Inferior parietal cortex (tissue), 1 donor: ENCODE measurements at regions not wholly inside any gene's neighbourhood (a gene's known extent, or its start where the extent isn't known, plus 50 kb on each side); places are given as distances from the start of the nearest gene placed in this dataset.

ENCODE experiments used
- DNase-seq: peaks from one replicate; pipeline ENCODE4 v3.0.0-alpha.2; 2016; ENCODE audit errors: extremely low spot score

DNA sequence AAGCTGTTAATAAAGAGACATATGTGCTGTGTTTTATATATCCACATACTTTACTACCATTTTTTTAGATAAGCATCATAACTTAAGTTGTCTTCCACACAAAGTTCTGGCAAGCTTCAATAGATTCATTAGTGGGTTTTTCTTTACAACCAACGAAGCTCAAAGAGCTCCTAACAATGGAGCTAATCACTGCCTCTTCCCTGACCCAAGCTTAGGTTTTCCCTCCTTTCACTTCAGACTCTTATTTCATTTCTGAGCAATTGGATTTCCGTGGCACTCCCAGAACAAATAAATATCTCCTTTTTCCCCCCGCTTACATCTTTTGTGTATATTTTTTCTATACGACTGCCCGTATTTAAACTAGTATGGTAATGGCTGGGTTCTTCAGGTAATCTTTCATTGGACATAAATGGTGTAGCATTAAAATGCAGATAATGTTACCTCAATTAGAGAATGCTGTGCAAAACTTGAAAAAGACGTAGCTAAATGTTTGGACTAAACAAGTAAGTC lies 275.5 kb upstream of the TMEM161B start:
- DNase-seq = no peak

DNA sequence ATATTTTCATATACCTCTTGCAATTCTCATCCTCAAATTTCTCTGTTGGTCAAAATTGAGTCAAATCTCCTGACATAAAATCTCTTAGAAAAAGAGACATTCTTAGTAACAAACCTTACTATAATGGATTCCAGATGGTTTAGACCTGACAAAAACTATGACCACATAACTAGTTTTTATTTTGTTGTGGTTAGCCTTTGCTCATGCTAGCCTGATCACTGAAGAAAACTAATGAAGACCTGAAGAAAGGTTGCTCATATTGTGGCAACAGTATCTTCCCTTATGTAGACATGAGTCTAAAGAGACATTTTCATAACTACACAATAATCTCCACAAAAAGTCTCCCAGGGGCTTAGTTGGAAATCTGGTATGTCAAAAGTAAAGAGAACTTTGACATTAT lies 274.1 kb upstream of the TMEM161B start:
- no peak for DNase-seq

DNA sequence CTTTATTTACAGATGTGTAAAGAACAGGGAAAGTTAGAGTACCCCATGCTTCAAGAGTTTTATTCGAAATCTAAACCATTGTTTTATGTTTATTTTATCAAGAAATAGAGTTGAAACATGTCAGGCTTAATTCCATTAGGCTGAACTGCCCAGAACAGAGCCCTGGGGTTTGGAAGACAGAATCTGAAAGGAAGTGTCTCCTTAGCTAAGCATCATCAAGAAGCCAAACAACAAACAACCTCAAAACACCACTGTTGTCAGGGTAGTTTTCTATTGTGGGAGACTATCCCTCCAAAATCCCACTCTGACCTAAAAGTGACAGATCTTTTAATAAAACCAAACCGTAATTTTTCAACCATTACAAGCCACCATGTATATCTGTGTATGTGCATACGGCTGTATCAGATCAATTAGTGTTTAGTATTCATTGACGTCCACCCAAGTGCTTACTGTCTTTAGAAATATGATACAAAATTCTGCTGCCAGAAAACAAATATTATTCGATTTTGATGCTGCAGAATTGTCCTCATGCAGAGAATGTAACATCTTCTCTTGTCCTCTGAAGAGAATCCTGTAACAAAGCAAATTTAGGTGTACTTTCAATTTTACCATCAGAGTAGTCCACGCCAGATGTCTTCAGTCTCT lies 271.9 kb upstream of the TMEM161B start:
- DNase-seq = no peak

DNA sequence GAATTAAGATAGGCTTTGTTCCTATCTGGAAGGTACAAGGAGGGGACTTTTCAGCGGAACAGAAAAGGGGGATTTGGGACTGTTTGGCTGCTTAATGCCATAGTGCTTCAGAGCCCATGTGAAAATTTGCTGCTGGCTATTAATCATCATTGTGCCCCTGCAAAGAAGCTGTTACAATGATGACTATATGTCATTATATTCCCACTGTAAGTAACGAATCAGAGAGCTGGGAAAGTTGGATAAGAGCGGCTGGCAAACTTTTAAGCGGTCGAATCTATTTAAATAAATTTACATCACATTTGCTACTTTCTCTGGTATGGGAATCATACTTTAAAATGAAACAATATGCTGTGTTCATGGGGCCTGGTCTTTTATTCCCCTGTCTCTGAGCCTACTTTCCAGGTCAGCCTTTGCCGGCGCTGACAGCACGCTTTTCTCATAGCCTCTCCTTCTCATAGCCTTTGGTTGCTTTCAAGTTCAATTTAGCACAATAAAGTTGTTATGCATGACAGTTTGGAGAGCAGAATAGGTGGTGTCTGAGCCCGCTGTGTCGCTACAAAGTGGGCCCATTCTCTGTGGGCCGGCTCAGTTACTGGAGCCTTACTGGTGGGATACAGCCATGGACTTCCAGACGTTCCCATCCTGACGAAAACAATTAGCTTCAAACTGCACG lies 271.2 kb upstream of the TMEM161B start:
- no peak for DNase-seq

DNA sequence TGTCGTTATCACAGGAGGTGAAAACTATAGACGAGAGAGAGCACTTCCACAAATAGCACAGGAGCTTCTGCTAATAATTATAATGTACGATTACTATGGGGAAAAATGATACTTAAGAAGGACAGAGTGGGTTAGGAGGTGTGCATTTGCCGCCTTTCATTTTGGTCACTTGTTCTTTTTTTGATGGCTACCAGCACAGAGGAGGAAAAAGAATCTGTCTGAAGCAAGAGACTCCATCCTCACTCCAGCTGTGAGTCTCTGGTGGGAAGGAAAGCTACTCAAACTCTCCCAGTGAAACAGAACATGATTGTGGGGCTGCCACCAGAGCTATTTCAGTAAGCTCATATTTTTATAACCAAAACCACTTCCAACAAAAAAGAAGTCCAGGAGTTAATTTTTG lies 270.4 kb upstream of the TMEM161B start:
- DNase-seq = no peak

DNA sequence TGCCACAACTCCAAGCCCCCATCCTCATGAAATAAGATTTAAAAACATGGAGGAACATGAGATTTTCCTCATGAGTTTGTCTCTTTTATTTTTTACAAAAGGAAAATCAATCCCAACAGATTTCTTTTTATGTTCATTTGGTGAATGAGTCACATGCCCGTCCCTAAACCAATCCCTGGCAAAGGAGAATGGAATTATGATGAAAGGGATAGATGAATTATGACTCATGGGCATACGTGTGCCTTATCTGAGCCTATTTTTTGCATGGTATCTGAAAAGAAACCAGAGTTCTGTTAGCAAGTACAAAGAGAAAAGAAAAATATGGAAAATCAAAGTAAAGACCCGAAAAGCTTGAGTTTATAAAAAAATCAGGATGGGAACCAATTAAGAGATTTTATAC lies 267.5 kb upstream of the TMEM161B start:
- no peak for DNase-seq

DNA sequence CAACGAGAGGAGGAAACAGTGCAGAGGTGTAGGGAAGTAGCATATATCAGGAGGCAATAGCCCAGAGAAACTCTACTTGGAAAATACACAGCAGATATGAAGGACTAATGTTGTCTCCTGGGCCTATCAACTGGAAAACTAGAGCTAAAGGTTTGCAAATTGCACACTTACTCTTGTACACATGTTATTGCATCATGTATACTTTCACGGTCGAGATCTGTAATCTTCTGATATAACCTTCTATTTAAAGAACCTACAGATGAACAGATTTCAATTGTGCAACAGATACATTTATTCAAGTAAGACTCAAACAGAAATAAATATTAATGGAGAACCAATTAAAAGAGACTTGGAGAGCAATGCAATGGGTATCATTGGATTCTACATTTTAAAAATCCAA lies 256.3 kb upstream of the TMEM161B start:
- DNase-seq = no peak

DNA sequence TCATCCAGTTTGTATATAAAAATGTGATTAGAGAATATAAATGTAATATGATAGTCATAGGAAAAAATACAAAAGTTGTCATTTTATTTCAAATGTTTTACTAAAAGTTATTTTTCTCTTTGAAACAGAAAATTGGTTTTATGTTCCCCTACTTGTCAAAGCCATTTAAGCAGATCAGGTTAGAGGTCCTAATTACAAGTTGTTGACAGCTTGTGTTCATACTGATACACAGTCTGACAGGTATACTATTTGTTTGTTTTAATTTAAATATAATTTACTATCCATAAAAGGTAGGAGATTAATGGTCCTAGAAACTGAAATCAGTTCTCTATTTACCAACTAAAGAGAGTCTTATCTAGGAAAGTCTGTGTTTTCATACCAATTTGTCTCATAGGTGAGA lies 250.4 kb upstream of the TMEM161B start:
- DNase-seq = no peak

DNA sequence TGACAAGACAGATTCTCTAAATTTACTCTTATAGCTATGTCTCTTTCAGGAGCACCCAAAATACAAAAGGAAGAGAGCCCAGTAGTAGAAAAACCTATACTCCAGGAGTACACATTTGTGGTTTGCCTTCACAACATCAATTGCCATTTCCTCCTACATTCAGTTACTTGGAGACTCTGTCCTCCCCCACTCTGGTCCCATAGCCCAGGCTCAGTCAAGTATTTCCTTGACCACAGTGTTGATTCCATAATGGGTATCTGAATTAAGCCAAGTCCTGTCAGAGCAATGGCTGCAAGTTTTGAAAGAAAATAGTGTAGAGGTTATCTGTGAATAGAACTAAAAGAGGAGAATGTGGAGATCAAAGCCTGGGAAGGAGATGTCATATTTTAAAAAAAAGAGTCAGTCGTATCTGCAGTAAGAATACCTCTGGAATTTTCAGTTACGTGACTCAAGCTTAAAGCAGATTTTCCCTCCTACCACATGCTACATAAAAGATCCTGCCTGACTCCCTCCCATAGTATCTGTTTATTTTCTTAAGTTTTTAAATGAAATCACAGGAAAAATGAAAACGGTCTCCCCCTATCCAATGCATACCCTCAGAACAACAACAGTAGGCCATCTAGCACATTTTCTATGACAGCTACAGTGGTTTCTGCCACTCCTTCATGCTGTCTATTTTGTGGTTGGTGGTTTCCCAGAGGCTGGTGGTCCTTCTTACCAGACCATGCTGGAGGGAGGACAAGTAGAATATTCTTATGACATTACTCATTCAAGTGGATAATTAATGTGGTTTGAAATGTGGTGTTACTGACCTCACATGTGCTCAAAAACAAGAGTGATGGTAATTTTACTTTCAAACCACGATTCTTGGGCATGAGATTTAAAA lies 249.7 kb upstream of the TMEM161B start:
- DNase-seq = no peak

DNA sequence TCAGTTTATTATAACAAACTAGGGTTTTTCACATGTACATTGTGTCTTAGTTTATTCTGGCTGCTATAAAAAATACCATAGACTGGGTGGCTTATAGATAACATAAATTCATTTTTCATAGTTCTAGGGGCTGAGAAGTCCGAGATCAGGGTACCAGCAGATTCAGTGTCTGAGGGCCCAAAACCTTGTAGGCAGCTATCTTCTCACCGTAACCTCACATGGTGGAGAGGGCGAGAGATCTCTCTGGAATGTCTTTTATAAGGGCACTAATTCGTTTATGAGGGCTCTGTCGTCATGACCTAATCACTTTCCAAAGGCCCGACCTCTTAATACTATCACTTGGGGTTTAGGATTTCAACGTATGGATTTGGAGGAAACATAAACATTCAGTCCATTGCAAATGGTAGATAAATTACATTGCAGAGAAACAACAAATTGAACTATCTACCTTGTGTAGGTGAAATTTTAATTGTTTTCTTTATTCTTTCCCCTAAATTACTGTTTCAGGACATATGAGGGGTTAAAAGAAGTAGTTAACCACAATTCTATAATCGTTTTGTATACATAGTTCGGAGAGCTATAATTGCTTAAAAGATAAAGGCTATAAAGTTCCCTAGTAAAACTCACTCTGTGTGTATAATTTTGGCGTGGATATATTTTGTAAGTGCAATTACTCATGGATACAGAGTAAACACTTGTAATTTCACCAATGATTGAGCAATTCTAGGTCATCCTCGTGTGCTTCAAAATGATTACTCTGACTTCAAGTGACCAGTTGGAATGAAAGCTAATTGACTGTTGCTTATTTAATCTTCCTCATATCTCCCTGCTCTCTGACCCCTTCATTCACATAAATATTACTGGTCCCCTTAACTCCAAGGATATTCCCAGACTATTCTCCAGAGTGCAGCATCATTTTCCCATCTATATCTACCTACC lies 247.5 kb upstream of the TMEM161B start:
- DNase-seq = no peak

DNA sequence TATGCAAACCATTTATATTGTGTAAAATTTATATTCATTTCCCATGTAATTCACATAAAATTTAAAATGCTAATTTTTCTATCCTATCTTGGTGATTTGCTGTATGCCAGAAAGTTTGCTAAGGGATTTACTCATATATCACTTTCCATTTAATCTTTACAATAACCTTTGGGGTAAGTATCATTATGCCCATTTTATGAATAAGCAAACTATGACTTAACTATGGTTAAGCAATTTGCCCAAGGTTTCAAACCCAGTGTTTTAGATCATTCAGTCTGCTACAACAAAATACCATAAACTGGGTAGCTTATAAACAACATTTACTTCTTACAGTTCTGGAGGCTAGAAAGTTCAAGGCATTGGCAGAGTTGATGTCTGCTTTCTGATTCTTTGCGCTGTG lies 246.4 kb upstream of the TMEM161B start:
- no peak for DNase-seq

DNA sequence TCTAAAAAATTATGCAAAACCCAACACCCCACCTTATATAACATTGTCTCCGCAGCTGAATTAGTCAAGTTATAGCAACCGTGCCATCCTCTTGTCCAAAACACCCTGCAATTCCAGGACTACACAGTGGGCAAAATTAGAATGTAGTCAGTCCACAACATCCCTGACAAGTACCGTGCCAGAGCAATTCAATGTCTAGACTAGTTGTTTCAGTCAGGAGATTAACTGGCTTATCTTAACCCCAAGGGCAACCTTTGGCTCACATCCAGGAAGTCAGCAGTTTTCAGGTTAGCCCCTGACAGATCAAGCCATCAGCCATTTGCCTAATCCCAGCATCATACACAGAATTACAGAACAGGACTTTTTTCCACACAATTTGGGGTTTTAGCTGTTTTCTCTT lies 240.8 kb upstream of the TMEM161B start:
- DNase-seq = no peak

DNA sequence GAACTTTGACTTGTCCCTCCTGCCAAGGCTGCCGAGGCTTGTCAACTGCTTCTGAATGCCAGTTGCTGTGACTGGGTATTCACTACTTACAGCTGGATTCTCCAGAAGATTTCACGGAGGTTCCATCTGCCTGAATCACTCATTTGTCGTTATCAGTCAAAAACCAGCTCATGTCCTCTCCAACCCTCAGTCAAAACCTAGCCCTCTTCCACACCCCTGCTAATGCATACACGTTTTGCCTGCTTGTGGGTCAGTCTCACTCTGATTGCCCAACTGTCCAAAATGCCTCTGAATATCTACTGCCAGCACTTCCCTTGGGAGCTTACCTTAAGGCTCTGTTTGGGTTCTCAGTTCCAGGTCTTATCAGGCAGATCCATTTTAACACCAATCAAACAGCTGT lies 238.6 kb upstream of the TMEM161B start:
- DNase-seq = no peak

DNA sequence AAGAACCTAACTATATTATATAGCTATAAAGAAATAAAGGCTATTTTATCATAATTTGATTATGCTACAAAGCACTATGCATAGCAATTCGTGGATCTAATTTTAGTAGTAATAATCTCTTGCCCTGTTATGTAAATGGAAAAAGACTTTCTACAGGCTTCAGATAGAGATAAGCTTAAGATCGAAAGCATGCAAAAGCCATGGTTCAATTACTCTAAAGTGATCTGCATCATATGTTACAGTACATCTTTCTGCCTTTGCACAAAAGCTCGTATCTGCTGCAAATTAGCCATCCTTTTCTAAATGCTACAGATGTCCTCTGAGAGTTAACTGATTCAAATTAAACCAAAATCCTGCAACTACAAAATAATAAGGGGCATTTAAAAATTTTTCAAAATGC lies 234.8 kb upstream of the TMEM161B start:
- DNase-seq = no peak

DNA sequence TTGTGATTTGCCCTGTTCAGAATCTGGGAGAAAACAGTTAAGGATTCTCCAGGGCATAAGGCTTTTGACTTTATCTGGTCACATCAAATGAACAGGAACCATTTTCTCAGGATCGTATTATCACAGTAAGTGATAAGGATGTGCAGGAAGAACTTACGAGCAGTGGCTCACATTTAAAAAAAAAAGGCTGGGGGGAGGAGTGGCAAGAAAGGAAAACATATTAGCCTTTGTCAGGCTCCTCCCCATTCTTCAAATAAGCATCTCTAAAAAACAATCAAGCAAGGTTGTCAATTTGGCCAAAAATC lies 234.3 kb upstream of the TMEM161B start:
- DNase-seq = no peak

DNA sequence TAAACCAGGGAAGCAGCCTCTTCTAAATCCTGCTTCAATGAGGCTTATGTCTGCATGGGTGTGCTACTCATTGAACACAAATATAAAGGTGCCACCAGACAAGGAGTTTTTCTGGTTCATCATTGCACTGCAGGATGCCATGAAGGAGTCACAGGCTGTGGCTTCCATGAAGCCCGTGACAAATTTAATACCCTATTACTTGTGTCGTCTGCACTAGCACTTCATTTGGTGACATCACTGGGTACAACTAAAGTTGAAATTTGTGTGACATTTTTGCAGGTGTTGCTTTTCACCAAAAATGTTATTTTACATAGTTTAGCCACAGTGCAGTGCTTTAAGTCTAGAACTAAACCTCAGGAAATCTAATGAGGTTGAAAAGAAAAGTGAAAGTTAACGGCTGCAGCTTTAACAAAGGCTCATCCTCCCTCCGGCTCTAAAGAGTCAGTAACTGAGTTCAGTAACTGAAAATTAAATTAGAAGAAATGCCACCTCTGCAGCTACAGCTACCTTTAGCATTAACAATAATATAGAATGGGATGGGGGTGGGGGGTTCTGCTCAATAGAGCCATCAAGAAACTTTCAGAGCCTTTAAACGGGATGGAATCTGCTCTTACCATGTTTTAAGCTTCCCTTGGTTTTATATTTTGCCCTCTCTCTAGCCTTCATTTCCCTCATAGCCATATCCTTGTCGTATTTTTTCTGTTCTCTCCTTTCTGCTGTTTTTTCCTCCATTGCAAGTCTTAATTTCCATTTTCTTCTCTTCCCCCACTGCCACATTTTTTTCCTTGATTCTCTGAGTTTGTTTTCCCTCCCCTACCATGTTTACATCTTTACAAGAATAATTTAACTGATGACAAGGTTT lies 233.8 kb upstream of the TMEM161B start:
- DNase-seq = peak; percentile 53

DNA sequence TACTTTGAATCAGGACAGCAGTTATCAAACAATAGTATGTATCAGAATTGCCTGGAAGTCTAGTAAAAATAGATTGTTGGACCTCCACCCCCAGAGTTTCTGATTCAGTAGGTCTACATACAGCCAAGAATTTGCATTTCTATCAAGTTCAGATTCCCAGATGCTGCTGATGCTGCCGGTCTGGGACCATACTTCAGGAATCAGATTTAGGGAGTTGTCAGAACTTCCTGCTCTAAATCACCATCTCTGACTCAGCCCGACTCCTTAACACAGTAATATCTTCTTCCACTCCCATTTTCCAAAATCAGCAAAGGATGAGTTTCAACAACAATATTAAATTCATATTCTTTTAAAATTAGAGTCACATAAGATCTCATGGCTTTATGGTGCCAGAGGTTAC lies 227.2 kb upstream of the TMEM161B start:
- DNase-seq = no peak

DNA sequence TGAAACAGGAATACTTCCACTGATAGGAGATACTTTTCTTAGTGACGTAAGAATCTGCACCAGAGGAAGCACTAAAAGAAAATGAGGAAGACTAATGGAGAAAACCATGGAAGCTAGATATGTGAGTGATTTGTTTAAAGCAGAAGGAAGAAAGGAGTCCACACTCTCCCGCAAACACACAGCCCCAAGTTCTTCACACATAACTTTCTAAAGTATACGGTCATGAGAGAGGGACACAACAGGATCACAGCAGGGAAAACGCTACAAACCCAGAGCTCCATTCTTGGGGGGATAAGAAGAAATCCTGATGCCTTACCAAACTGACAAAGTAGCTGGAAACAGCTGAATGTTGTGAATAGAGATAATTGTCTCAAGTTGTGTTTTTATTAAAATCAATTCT lies 222.2 kb upstream of the TMEM161B start:
- DNase-seq = no peak

DNA sequence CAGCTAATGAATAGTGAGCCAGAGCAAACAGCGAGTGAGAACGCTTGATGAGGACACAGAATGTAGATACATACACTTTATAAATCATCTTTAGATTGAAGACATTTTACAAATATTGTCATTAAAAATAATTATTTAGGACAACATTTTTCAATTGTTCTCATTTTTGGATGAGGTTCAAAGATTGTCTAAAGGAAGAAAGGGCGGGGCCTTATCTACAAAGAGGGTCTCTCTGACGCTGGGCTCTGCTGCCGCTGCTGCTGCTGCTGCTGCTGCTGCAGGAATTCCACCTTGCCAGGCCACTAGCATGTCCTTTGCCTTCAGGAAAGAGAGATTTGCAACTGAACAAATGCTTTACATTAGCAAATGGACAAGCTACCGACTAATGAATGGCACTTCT lies 220.7 kb upstream of the TMEM161B start:
- DNase-seq = no peak

DNA sequence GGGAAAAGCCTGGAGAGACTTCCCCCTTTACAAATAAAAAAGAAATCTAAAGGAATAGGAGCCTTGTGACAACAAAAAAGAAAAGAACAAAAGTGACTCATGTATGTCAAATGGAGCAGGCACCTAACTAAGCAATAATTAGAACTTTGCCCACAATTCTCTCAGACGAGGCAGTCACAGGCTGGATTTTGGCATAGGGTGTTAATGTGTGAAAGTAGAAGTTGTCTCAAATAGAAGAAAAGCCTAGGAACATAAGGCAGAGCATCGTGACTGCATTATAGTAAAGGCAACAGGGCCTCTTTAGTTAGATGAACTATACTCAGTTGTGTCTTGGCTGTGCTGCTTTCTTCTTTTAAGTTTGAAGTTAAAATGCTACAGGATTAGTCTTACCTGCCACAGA lies 219.9 kb upstream of the TMEM161B start:
- DNase-seq = peak; percentile 58

DNA sequence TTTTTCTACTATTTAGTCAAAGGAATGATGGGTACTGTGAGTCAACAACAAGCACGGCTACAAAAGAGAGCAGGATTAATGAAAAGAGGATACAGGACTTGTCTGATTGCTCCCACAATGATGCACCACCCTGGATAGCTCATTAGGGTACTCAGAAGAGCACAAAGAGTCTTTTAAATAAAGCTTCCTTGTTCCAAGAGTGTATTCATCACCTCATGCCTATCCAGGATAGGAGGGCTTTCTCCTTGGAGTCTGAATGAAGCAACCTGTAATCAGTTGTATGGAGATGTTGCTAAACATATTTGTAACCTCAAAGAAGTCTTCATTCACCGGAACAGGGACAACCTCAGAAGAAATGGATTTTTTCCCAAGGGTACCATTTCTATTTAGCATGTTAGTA lies 219.5 kb upstream of the TMEM161B start:
- no peak for DNase-seq
